ENCODE measurements at regions not wholly inside any gene's neighbourhood (a gene's known extent, or its start where the extent isn't known, plus 50 kb on each side); places are given as distances from the start of the nearest gene placed in this dataset.
"Not testable (repeated sequence)": the region's sequence is repeated elsewhere in the genome, so short reads cannot be mapped to it uniquely, and the experiment has no call there.

DNA sequence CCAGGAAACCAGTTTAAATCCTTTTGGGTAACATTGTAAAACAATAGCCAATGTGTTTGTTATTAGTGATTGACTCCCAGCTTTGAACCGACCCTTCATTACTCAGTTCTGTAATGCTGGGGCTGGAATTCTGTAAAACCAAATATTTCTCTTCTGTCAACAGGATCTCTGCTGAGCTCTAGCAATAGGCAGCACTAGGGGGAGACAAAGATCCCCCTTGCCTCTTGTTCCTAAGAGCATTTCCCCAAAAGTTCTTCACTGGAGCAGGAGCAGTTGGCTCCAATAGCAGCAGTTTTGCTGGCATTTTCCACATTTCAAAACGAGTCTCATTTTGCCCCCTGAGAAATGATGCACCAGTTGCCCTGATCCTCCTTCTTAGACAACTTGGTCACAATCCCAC lies 1671.1 kb downstream of the MRPL39 start:
- DNase-seq (ENCODE audit: low read depth): peak; percentile 4

DNA sequence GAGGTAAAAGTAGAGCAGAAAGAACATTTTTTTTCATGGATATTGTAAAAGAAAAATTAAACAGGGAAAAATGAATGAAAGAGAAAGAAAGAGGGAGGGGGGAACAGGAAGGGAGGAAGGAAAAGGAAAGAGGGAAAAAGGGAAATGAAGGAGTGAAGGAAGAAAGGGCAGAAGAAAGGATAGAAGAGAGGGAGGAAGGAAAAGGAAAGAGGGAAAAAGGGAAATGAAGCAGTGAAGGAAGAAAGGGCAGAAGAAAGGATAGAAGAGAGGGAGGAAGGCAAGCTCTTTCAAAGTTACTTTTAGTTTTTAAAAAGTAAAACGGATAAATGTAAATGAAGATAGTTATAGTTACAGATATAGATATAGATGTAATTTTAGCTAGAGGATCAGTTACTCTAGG lies 1676.7 kb downstream of the MRPL39 start:
- DNase-seq (ENCODE audit: low read depth): no peak

DNA sequence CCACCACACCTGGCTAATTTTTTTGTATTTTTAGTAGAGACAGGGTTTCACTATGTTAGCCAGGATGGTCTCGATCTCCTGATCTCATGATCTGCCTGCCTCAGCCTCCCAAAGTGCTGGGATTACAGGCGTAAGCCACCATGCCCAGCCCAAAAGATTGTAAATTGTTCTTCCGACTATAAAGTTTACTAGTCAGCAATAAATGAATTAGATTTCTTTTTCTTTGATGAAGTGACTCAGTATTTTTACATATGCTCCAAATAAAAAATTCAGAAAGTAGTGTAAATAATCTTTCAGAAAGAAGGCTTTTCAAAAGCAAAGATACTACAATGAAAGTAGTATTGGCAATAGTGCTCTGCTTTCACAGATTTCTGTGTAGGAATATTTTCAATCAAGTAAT lies 1680.9 kb downstream of the MRPL39 start:
- not testable (repeated sequence) for DNase-seq (ENCODE audit: low read depth)

DNA sequence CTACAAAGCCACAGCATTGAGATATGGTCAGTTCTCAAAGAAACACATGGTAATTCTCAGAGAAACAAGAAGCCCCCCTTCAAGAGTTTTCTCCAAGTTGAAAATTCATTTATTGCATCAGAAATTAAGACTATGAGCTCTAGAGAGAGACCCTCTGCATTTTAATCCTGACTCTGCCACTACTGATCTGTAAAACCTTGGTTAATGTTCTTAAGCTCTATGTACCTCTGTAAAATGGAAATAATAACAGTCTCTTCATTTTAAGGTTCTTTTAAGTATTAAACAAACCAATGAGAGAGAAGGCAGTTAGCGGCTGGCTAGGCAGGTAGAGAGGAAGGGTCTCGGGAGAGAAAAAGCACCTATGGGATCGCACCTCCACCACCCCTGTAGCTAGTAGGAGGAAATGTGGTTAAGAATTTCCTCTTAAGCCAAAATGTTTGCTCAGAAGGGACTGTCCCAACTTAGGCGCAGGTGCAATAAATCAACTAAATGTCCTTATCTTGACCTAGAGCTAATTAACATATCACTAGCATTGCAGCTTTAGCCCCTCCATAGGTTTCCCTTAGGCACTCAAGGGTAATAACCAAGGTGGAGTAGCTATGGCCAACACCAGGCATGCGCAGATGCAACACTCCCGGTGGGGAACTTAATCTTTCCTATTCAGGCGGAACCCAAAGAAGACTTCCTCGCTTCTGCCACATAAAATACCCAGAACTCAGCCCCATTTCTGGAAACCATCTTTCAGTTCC lies 1685.4 kb downstream of the MRPL39 start:
- no peak for DNase-seq (ENCODE audit: low read depth)

DNA sequence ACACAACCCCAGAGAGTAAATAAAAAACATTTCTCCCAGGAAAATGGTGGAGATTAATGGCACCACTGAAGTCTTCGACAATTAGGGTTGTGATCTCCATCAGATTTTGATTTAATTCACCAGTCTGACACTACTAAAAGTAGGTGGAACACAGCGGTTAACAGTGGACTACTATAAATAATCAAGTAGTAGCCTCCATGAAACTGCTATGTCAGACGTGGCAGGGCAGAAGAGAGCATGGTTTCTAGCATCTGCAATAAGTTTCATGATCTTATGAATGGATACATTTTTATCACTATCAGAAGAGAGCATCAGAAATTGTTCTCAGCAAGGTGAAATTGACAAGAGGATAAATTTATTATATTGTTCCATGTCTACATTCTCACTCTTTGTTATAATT lies 1706.6 kb downstream of the MRPL39 start:
- no peak for DNase-seq (ENCODE audit: low read depth)

DNA sequence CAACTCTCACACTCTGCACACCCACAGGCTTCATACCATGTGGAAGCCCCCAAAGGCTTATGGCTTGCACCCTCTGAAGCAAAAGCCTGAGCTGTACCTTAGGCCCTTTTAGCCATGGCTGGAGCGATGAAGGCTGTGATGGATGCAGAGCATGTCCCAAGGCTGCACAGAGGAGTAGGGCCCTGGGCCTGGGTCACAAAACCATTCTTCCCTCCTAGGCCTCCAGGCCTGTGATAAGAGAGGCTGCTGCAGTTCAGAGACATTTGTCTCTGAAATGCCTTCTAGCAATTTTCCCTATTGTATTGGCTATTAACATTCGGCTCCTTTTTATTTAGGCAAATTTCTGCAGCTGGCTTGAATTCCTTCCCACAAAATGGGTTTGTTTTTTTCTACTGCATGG lies 1707.7 kb downstream of the MRPL39 start:
- no peak for DNase-seq (ENCODE audit: low read depth)

DNA sequence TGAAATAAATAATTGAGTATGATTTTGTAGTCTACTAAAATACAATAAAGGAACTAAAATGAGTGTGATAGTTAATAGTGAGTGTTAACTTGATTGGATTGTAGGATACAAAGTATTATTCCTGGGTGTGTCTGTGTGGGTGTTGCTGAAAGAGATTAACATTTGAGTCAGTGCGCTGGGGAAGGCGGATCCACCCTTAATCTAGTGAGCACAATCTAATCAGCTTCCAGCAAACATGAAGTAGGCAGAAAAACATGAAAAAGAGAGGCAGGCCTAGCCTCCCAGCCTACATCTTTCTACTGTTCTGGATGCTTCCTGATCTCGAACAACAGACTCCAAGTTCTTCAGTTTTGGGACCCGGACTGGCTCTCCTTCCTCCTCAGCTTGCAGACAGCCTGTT lies 1716.6 kb downstream of the MRPL39 start:
- no peak for DNase-seq (ENCODE audit: low read depth)

DNA sequence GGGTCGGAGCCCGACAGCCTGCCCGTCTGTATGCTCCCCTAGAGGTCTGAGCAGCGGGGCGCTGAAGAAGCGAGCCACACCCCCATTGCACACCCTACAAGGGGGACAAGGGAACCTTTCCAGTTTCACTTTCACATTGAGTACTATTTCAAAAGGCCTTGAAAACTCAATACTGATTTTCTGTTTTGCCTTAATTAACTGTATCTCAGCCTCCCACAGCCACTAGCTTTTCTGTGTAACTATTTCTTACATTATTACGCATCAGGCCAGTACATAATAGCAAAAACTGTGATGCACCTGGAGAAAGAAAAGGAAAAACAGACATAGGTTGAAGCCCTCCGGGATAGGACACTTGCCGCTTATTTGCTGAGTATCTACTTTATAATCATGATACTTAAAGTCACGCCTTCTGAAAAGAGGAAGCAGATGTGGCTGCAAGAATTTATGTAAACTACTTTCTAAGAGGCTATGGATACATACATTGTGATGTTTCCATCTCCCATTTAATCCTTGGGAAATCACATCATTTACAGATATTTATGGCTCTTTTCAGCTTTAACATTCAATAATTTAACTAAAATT lies 1719.5 kb downstream of the MRPL39 start:
- no peak for DNase-seq (ENCODE audit: low read depth)

DNA sequence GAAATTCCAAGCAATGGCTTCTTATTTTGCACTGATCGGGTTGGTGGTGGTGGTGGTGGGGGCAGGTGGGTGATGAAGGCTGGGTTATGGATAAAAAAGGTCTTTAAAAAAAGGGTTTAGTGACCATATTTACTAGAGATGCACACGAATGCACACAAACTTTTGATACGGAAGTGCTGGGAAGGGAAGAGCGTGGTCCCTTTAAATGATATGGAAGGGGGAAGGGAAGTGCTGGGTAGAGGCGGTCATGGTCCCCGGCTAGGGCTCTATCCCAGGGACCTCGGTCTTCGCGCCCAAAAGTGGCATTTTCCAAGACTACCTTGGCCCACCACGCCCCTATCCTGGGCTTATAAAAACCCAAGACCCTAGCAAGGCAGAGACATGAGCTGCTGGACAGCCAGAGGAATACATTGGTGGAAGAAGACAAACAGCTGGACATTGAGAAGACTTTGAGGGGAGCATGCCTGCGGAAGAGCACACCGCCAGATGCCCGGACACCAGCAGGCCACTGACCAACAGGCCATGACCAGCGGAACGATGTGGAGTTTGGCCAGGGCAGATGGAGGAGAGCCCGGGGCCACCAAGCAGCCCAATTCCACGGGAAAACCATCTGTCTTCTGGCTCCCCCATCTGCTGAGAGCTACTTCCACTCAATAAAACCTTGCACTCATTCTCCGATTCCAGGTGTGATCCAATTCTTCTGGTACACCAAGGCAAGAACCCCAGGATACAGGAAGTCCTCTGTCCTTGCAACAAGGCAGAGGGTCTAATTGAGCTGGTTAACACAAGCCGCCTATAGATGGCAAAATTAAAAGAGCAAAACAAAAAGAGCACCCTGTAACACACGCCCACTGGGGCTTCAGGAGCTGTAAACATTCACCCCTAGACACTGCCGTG lies 1720.2 kb downstream of the MRPL39 start:
- DNase-seq (ENCODE audit: low read depth): peak; percentile 41

DNA sequence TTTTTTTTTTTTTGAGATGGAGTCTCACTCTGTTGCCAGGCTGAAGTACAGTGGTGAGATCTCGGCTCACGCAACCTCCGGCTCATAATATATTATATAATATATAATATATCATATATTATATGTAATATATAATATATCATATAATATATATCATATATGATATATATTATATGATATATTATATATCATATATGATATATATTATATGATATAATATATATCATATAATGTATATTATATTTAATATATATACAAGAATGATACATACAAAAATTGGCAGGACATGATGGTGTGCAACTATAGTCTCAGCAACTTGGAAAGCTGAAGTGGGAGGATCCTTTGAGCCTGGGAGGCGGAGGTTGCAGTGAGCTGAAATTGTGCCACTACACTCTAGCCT lies 1725.5 kb downstream of the MRPL39 start:
- no peak for DNase-seq (ENCODE audit: low read depth)

DNA sequence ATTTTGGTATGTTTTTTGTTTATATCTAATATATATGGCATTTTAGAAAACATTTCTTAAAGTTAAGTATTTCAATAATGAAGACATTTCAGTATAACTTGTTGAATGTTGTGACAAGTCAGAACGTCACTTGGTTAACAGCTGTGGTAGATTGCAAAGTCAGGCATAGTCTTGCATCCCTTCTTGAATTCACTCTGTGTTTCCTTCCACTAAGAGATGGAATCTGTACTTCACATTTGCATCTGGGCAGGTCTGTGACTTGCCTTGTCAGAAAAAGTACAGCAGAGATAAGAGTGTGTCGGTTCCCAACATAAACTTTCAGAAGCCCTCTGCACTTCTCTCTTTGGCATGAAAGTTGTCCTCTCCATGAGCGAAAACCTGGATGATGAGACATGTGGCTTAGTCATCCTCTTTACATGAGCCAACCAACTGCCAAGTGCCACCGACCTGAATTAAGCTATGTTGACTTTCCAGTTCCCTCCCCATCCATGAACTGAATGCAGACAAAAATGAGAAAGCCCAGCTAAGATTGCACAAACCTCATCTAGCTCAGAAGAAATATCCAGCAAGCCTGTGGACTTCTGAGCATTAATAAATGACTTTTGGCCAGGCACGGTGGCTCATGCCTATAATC lies 1730.2 kb downstream of the MRPL39 start:
- DNase-seq (ENCODE audit: low read depth): peak; percentile 38

DNA sequence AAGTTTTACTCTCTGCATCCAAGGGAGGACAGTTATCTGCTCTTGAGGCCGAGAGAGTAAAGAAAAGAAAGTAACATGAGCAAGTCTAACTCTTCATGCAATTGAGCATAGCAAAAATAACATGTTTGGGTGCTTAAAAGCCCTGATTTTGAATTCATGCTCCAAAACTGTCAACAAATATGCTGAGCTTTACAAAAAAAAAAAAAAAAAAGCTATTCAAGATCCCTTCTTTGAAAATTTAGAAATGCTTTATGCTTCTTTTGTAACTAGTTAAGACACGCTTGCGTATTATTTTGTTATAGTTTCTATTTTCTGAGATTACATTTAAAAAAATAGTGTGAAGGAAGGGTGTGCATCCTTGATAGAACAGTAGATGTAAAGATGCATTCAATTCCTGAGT lies 1733.0 kb downstream of the MRPL39 start:
- DNase-seq (ENCODE audit: low read depth): no peak

DNA sequence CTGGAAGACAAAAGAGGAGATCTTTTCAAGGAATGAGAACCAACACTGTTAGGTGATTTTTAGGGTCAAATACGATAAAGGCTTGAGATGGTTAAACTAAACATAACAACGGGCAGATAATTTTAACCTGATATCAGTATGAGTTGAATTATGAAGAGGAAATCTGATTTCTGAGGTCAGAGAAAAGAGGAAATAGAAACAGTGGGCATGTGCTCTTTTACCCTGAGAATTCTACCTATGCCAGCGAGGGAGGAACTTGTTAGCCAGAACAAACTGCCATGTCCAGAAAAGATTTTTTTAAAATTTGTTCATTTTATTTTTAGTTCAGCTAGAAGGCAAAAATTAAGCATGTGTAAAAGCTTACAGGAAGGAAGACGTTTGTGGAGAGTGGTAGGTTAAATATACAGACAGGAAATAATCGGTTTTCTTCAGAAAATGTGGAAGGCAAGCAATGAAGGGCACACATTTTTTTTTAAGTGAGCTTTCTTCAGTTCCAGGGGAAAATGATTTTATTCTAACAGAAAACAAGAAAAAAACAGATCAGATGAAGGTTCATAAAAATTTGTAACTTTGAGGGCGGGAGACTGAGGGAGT lies 1745.3 kb downstream of the MRPL39 start:
- DNase-seq (ENCODE audit: low read depth): no peak

DNA sequence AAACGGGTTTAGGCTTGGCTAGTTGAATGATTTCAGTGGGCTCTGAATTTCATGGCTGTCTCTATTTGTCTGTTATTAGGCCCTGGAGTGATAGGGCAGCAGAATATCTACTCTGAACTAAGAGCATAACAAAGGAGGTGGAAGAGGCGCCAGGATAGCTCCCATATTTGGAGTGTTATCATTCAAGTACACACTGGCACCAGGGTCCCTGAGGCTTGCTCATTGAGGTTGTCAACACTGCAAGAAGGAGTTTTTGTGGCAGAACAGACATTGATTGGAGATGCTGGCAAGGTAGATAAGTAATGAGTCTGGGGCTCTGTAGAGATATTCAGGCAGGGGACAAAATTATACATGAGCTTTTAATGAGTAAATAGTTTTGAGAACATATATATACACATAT lies 1748.4 kb downstream of the MRPL39 start:
- no peak for DNase-seq (ENCODE audit: low read depth)

DNA sequence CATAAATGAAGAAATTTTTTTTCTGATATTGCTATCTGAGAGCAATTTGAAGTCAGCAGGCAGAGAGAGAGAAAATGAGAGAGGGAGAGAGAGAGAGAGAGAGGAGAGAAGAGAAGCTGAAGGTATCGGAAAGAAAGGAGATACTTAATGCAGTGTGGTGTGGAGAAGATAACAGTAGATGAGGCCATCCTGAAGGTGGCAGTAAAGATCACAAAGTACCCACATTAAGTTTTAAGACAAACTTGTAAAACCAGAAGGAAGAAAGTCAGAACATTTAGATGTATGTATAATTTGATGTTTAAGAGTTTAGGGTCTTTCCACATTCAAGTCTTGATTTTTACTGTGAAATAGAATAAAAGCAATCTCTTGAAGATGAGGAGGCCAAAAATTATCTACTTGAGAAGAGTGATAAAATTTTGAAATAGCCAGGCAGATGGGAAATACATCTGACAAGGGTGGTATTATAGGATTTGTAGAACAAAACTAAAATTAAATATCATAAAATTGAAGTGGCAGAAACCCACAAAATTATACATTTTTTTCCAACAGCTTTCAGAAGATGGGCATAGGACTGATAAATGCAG lies 1753.4 kb downstream of the MRPL39 start:
- peak; percentile 39 for DNase-seq (ENCODE audit: low read depth)

DNA sequence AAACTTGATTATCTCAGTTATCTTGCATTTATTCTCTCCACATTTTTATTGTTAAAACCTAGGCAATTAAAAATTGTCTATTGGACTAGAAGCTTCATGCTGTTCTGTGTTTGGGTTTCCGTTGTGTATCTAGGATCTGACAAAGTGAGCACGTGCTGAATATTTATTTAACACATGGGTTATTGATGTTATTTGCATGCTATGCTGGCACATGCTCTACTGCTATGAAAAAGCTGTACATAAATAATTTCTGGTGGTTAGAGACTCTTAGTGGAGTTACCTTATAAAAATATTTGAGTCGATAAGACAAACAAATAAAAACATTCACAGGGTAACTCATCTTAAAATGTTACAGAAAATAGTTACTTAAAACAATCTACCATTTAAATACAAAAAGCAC lies 1769.7 kb downstream of the MRPL39 start:
- DNase-seq (ENCODE audit: low read depth): no peak

DNA sequence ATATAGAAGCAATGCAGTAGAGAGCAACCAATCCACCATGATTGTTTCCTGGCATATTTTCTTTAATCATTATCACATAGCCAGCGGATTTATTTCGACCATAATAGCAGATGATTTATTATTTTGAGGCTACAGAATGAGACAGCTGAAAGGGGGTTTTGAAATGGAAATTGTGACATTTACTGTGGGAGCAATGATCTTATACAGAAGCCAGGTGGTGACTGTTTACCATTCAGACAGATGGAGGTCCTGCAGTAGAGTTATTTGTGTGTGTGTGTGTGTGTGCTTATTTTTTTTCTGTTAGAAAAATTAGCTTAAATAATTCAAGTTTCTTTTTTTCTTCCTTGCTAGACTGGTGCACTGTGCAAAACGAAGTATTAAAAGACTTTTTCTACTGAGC lies 1784.5 kb downstream of the MRPL39 start:
- DNase-seq (ENCODE audit: low read depth): no peak

DNA sequence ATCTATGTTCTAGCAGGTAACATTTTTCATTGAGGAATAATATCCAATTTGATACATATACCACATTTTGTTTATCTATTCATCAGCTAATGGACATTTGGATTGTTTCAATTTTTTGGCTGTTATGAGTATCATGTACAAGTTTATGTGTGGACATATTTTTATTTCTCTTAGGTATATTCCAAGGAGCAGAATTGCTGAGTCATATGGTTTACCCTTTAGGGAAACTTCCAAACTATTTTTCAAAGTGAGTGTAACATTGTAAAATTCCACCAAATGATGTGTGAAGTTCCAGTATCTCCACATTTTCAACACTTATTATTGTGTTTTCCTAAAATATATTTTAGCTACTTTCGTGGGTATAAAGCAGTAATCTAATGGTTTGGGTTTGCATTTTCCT lies 1789.9 kb downstream of the MRPL39 start:
- no peak for DNase-seq (ENCODE audit: low read depth)

DNA sequence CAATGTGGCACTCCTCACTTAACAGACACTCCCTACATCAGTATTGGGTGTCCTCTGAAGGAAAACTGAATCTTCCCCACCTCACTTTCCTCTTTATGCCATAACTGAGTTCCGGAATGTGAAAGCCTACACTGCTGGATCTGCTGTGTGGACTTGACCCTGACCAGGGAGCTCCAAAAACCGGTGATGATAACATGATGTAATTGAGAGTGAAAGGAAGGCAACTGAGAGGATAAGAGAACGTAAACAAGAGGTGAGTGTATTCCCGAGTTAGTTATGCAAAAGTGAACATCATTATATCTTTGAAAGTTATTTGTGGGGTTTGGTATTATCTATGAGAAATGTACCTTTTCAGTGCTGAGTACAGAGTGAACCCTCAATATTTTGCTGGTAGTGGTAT lies 1794.8 kb downstream of the MRPL39 start:
- DNase-seq (ENCODE audit: low read depth): no peak

DNA sequence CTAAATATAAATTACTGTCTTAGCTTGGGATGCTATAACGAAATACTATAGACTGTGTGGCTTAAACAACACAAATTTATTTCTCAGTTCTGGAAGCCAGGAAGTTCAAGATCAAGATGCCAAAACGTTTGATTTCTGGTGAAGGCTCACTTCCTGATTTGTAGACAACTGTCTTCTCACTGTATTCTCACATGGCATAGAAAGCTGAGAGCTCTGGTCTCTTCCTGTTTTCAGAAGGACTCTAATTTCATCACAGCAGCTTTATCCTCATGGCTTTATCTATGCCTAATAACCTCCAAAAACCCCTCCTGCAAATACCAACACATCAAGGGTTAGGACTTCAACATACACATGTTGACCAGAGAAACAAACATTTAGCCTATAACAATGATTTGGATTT lies 1795.5 kb downstream of the MRPL39 start:
- DNase-seq (ENCODE audit: low read depth): no peak

DNA sequence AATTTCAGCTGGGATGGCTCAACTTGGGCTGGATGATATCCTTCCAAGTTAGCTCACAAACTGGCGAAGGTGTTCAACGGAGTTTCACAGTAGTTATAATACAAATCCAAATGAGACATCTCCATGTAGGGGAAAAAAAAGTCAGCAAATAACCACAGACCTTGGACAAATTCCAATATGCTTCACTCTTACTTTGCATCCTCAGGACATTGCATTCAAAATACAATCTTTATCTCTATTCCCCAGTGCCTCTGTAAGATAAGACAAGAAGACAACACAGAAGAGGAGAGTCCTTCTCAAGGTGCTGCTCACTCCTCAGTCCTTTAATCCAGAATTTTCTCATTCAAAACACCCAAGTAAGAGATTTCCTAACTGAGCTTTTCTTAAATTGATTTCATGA lies 1797.7 kb downstream of the MRPL39 start:
- no peak for DNase-seq (ENCODE audit: low read depth)
